ENCODE measurements at regions not wholly inside any gene's neighbourhood (a gene's known extent, or its start where the extent isn't known, plus 50 kb on each side); places are given as distances from the start of the nearest gene placed in this dataset.

GRCh38 chr9:32292611-32293010 lies 91.8 kb upstream of the ACO1 start:
- no TSS peak for BruUV-seq (replicated peaks)
- Histone ChIP-seq H3K9me3 (replicated peaks; ENCODE audit: control insufficient read depth, insufficient read depth, low read length) (no peaks in the 10 kb centered on the region), H3K4me3 (replicated peaks in 1 of 3; ENCODE audit: insufficient read depth in 1 of 3, low read depth in 1 of 3, low read length in 3 of 3) (no peak overlapping the region), H3K9ac (replicated peaks; ENCODE audit: extremely low read depth, insufficient read depth, low read length) (no peak overlapping the region), H3K4me1 (ENCODE audit: control insufficient read depth, extremely low read depth, insufficient read depth, low read length) (no peaks in the 10 kb centered on the region), H2AFZ (ENCODE audit: low read depth, low read length) (no peak overlapping the region), H3K4me2 (ENCODE audit: insufficient read depth, low read length) (no peak overlapping the region), H3K79me2 (ENCODE audit: control insufficient read depth, insufficient read depth, low read length) (no peaks in the 10 kb centered on the region), H3K36me3 (ENCODE audit: control insufficient read depth in 2 of 2, extremely low read depth in 1 of 2, insufficient read depth in 2 of 2, low read length in 2 of 2) (no peaks in the 10 kb centered on the region), H3K27ac (ENCODE audit: insufficient read depth, low read depth, low read length) (no peak overlapping the region), H3K9me1 (replicated peaks; ENCODE audit: control insufficient read depth, extremely low read depth, insufficient read depth, low read length) (no peaks in the 10 kb centered on the region), H4K20me1 (replicated peaks; ENCODE audit: control insufficient read depth, extremely low read depth, insufficient read depth, low read length) (no peaks in the 10 kb centered on the region), H3K27me3 (ENCODE audit: control insufficient read depth in 2 of 2, insufficient read depth in 2 of 2, low read length in 2 of 2) (no peaks in the 10 kb centered on the region)
- FAIRE-seq: no peak
- ChIA-PET CTCF (no interaction called here), POLR2A (no interaction called here)
- dilution Hi-C loops (cut with MboI; ENCODE audit: extremely low pct_ligation_motif_present, low sequenced_read_pairs) (no loop called here), intact Hi-C loops (cut with micrococcal nuclease) (no loop called here)
- TF ChIP-seq GATA2 (IDR thresholded peaks at IDR 0.05; ENCODE audit: insufficient read depth, insufficient read length, low read depth, low read length) (no peak), MYC (IDR thresholded peaks at IDR 0.05; ENCODE audit: low read depth, low read length) (no peak), FOS (IDR thresholded peaks at IDR 0.05; ENCODE audit: borderline replicate concordance, insufficient read depth, low read length) (no peak), JUN (IDR thresholded peaks at IDR 0.05; ENCODE audit: borderline replicate concordance, insufficient read depth, insufficient read length, low read depth) (no peak), EZH2 (IDR thresholded peaks at IDR 0.05; ENCODE audit: borderline replicate concordance, low read depth, low read length, severe bottlenecking) (no peak), MAX (IDR thresholded peaks at IDR 0.05; ENCODE audit: insufficient read depth, insufficient read length) (no peak), POLR2A (IDR thresholded peaks at IDR 0.05; ENCODE audit: low read depth, low read length) (no peak), CTCF (IDR thresholded peaks at IDR 0.05; ENCODE audit: extremely low read depth in 1 of 2, insufficient read depth in 1 of 2, low read depth in 1 of 2, low read length in 2 of 2) (no peak)
- DNase-seq (ENCODE audit: low read depth, low spot score): no peak
